ENCODE measurements at regions not wholly inside any gene's neighbourhood (a gene's known extent, or its start where the extent isn't known, plus 50 kb on each side); places are given as distances from the start of the nearest gene placed in this dataset.

DNA sequence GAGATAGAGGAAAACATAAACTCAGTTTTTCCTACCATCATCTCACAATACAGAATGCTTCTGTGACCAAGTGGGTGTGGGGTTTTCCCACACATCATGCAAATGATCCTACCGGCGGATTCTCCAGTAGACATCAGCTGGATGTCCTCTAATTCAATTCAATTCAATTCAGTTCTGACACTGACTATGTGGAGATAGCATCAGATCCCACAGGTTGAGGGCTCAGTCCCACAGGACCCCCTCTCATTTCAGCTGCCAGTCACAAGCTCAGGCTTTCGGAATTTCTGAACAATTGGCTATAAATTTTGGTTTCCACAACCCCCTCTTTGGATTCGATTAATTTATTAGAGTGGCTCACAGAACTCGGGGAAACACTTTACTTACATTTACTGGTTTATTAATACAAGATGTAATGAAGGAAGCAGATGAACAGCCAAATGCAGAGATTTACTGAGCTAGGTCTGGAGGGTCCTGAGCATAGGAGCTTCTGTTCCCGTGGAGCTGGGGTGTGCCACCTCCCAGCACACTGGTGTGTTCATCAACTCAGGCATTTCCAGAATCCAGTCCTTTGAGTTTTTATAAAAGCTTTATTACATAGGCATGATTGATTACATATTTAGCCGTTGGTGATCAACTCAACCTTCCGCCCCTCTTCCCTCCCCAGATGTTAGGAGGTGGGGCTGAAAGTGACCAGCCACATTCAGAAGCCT, 350.1 kb downstream of the MYCN start:
- no peak overlapping the region for H3K4me3 ChIP-seq (ENCODE audit: extremely low read depth in 1 of 4, insufficient read depth in 2 of 4, low read depth in 3 of 4, low read length in 4 of 4)
- no peak overlapping the region for H2AFZ ChIP-seq (ENCODE audit: low read length)
- no peak overlapping the region for H3K14ac ChIP-seq (ENCODE audit: insufficient read length)
- no peak overlapping the region for H3K23ac ChIP-seq (ENCODE audit: insufficient read length)
- no peak overlapping the region for H3K27ac ChIP-seq (ENCODE audit: low read depth, low read length)
- H4K91ac ChIP-seq (replicated peaks; ENCODE audit: insufficient read length, low read length) = no peak overlapping the region
- no peak overlapping the region for H2BK12ac ChIP-seq (ENCODE audit: low read depth, low read length)
- H2BK5ac ChIP-seq (ENCODE audit: low read depth, low read length) = no peak overlapping the region
- no peak overlapping the region for H3K4ac ChIP-seq (replicated peaks; ENCODE audit: insufficient read length, low read depth, low read length)
- H4K20me1 ChIP-seq (replicated peaks in 1 of 2; ENCODE audit: control insufficient read depth in 1 of 2, insufficient read depth in 2 of 2, low read length in 2 of 2) = no peaks in the 10 kb centered on the region
- FAIRE-seq (no peak), DNase-seq (ENCODE audit: low read depth in 1 of 2, low spot score in 2 of 2) (no peak)
- no peaks in the 10 kb centered on the region for H3K79me2 ChIP-seq (ENCODE audit: control insufficient read depth in 1 of 2, insufficient read depth in 2 of 2, low read length in 2 of 2)
- no peak overlapping the region for H3K9ac ChIP-seq (replicated peaks in 1 of 4; ENCODE audit: extremely low read depth in 1 of 4, low read depth in 3 of 4, low read length in 3 of 4)
- H4K8ac ChIP-seq (ENCODE audit: extremely low read depth, insufficient read depth, low read length) = no peak overlapping the region
- H2BK20ac ChIP-seq (ENCODE audit: low read length) = no peak overlapping the region
- no peaks in the 10 kb centered on the region for H3K4me1 ChIP-seq (replicated peaks in 1 of 4; ENCODE audit: control insufficient read depth in 3 of 4, insufficient read depth in 4 of 4, low read length in 3 of 4)
- no peaks in the 10 kb centered on the region for H3K36me3 ChIP-seq (ENCODE audit: control insufficient read depth in 2 of 4, insufficient read depth in 4 of 4, low read length in 3 of 4)
- POLR2A ChIA-PET (ENCODE audit: partially characterized antibody) = no interaction called here
- no peak overlapping the region for H2BK15ac ChIP-seq (ENCODE audit: low read length)
- 85% methylated on average over 8 of the region's 8 CpGs; no CpG with 5 or more reads in 1 of the 2 experiments for WGBS, 2 experiments (ENCODE audit: extremely low coverage in 1 of 2, insufficient coverage in 1 of 2, insufficient read length in 1 of 2, insufficient replicate concordance in 2 of 2, low coverage in 1 of 2, low lambda C conversion rate in 2 of 2, missing lambda C conversion rate in 1 of 2)
- H3K79me1 ChIP-seq (ENCODE audit: low read depth, low read length) = no peaks in the 10 kb centered on the region
- no peak overlapping the region for H4K5ac ChIP-seq (ENCODE audit: insufficient read length, low read depth, low read length)
- no peak overlapping the region for H2BK120ac ChIP-seq (replicated peaks; ENCODE audit: low read depth, low read length)
- H3K56ac ChIP-seq (replicated peaks; ENCODE audit: insufficient read length, low read depth, low read length) = no peak overlapping the region
- H3K4me2 ChIP-seq (ENCODE audit: insufficient read depth in 1 of 2, low read depth in 2 of 2, low read length in 2 of 2) = no peak overlapping the region
- H3K18ac ChIP-seq (ENCODE audit: extremely low read depth, low read length) = no peak overlapping the region
- H3K27me3 ChIP-seq (replicated peaks in 1 of 4; ENCODE audit: control insufficient read depth in 3 of 4, extremely low read depth in 1 of 4, insufficient read depth in 3 of 4, low read length in 3 of 4) = no peaks in the 10 kb centered on the region
- H2AK5ac ChIP-seq (ENCODE audit: low read depth, low read length) = no peak overlapping the region
- CTCF ChIA-PET (ENCODE audit: partially characterized antibody) = interaction anchor here (0.7 to 3.6 kb wide), 6 partner anchors 8 to 217 kb away, joined by 3 to 15 read pairs (median 4); no protein-coding TSS in a partner anchor
- no peaks in the 10 kb centered on the region for H3K9me3 ChIP-seq (ENCODE audit: insufficient read depth in 2 of 2, low read depth in 1 of 2, low read length in 1 of 2)
- no peaks in the 10 kb centered on the region for H3K23me2 ChIP-seq (ENCODE audit: low read depth, low read length)
- TF ChIP-seq TAF1 (IDR thresholded peaks at IDR 0.05; ENCODE audit: low read depth, low read length) = no peak
- no peak for TF ChIP-seq EP300 (IDR thresholded peaks at IDR 0.05; ENCODE audit: borderline replicate concordance in 1 of 2, low read depth in 2 of 2, low read length in 2 of 2)
- no peak for TF ChIP-seq EZH2 (IDR thresholded peaks at IDR 0.05; ENCODE audit: low read depth, low read length, severe bottlenecking)
- TF ChIP-seq CHD2 (IDR thresholded peaks at IDR 0.05; ENCODE audit: low read length) = no peak
- TF ChIP-seq BCL11A (IDR thresholded peaks at IDR 0.05; ENCODE audit: low read depth in 2 of 2, low read length in 2 of 2) = no peak

Measured in H1 (cell line).